ENCODE measurements at regions not wholly inside any gene's neighbourhood (a gene's known extent, or its start where the extent isn't known, plus 50 kb on each side); places are given as distances from the start of the nearest gene placed in this dataset.
"Not testable (repeated sequence)": the region's sequence is repeated elsewhere in the genome, so short reads cannot be mapped to it uniquely, and the experiment has no call there.

DNA sequence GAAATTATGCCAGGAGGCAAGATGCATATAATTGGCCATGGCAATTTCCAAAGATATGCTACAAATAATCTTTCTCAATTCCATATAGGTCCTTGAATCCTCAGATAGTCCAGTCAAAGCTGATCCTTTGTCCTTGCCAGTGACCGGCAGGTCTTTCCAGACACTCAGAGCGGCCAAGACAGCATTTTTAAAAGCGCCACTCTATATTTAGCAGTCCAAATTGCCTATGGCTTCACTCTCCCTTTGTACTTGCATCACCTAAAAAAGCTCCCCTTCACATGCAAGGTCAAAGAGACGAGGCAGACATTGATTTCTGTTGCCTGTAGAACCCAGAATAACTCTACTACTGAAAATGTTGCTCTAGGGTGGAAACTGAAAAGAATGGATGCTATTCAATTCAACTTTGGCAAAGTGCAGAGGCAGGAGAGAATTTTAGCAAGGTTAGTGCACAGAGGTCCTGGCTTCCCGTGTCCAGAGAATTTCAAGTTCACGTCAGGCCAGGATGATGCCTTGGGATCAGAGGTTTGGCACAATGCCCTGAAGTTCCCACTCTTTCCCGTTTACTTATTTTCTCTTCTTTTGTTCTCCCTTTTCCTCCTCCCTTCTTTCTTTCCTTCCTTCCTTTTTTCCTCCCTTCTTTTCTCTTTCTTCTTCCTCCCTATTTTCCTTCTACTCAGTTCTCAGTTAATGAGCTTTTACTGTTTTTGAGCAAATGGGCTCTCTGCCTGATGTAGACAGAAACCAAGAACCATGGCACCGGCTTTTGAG lies 108.5 kb downstream of the KCNK1 start:
- no peak for DNase-seq

GRCh38 chr1:233723387-233723786 lies 109.5 kb downstream of the KCNK1 start:
- DNase-seq = no peak

DNA sequence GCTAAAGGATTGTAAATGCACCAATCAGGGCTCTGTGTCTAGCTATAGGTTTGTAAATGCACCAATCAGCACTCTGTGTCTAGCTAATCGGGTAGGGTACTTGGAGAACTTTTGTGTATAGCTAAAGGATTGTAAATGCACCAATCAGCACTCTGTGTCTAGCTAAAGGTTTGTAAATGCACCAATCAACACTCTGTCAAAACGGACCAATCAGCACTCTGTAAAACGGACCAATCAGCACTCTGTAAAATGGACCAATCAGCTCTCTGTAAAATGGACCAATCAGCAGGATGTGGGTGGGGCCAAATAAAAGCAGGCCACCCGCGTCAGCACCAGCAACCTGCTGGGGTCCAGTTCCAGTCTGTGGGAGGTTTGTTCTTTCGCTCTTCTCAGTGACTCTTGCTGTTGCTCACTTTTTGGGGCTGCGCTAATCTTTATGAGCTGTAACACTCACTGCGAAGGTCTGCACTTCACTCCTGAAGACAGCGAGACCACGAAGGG lies 110.3 kb downstream of the KCNK1 start:
- not testable (repeated sequence) for DNase-seq

DNA sequence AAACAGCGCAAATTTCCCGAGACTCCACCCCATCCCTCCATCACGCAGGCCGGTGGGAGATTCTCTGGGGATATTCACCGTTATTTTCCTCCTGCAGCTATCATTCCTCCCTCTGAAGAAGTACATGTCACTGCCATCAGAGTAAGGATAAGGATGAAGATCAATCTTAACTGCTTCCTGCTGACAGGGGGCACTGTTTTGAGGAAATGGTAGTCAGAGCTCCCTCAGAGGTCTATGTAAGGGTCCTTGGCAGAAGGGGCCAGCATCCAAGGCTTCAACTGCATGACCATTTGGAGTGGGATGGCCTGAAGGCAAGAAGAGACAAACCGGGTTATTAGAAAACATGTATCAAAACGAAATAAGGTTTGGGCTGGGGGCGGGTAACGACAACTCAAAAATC lies 111.5 kb downstream of the KCNK1 start:
- DNase-seq = no peak

- DNase-seq = no peak
Observed at GRCh38 chr1:233728721-233729120, 114.8 kb downstream of the KCNK1 start.

DNA sequence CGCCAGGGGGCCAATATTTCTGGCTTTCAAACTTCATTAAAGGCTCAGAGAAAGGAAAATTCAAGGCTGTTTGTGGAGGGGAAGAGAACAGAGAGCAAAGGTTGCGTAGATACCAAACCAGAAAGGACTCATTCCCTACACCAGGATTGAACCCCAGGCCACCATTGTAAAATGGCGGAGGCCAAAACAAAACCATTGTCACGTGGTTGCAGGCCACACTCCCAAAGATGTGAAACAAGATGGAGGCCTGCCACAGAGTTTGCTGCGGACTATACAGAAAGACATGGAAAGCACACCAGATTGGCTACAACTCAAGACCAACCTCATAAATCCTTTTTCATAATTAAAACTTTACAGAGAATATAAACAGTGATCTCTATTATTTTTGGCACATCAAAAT lies 116.5 kb downstream of the KCNK1 start:
- DNase-seq = no peak

GRCh38 chr1:233730809-233731208 lies 116.9 kb downstream of the KCNK1 start:
- no peak for DNase-seq

GRCh38 chr1:233732206-233732605 lies 118.3 kb downstream of the KCNK1 start:
- DNase-seq = no peak

DNA sequence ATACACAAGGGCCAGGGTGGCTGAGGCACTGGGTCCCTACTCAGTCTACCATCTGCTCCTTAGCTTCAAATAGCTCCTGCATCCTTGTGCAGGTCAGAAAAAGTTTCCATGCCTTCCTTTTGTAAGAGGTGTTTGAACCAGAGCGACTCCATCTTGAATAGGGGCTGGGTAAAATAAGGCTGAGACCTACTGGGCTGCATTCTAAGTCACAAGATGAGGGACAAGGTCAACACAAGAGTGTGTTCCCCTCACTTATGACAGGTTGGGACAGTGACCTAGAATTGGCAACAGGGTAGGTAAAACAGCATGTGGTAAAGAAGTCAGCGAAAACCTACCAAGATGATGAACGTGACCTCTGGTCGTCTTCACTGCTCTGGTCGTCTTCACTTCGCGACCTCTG lies 120.5 kb downstream of the KCNK1 start:
- DNase-seq = no peak

- DNase-seq = no peak
Observed at GRCh38 chr1:233735331-233735730, 121.4 kb downstream of the KCNK1 start.

DNA sequence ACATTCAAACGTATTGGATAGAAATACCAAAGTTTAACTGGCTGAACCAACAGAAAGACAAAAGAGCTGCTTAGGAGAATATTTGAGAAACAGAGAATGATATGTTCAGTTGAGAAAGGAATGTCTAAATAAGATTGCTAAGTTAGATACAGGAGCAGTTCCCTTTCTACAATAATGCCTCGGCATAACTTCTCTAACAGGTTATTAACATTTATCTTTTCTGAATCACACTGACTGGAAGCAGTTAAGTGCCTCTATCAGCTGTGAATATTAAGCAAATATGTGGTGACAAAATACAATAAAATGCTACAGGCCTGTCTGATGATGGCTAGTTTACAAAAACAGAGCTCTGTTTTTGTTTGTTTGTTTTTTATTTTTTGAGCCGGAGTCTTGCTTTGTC lies 121.9 kb downstream of the KCNK1 start:
- no peak for DNase-seq

- no peak for DNase-seq
Observed at GRCh38 chr1:233737341-233737740, 123.4 kb downstream of the KCNK1 start.

GRCh38 chr1:233738396-233738795 lies 124.5 kb downstream of the KCNK1 start:
- no peak for DNase-seq

DNA sequence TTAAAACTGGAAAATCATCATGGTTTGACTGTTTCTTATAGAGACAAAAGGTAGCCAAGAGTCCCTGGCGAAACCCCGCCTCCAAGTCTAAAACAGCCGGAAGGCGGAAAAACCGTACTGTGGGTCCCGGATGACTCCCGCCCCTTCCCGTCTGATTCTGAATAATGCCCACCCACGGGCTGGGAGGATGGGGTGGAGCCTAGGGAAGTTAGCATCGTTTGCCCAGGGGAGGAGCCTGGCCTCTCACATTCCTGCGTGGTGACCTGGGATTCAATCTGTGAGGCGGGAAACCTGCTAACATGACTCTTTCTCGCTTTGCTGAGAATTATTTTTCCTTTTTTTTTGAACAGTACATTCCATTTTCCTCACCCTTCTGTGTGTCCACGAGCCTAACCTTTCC lies 124.9 kb downstream of the KCNK1 start:
- no peak for DNase-seq

- DNase-seq = no peak
Observed at GRCh38 chr1:233744779-233745513, 131.0 kb downstream of the KCNK1 start.

- no peak for DNase-seq
Observed at GRCh38 chr1:233750139-233750538, 136.2 kb downstream of the KCNK1 start.

DNA sequence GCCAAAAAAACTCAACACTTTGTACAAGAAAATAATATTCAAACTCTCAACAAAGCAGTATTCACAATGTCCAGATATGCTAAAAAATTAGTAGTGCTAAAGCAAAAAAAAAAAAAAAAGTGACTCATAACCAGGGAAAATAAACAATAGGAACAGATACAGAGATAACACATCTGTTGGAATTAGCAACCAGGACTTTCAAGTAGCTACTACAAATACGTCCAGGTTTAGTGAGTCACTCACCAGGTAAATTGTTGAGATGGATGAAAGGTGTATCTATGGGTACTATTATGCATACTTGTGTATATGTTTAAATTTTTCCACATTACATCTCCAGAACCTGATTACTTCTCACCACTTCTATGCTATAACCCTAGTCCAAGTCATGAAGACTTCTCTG lies 144.8 kb upstream of the SLC35F3 start:
- DNase-seq = no peak

- DNase-seq = not testable (repeated sequence)
Observed at GRCh38 chr1:233764304-233764703, 140.2 kb upstream of the SLC35F3 start.

GRCh38 chr1:233777566-233777965 lies 126.9 kb upstream of the SLC35F3 start:
- no peak for DNase-seq

DNA sequence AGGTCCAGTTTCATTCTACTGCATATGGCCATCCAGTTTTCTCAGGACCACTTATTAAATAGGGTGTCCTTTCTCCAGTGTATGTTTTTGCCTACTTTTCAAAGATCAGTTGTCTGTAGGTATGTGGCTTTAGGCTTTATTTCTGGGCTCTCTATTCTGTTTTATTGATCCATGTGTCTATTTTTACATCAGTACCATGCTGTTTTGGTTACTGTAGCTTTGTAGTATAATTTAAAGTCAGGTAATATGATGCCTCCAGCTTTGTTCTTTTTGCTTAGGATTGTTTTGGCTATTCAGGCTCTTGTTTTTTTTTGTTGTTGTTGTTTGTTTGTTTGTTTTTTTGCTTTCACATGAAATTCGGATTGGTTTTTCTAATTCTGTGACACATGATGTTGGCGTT lies 124.4 kb upstream of the SLC35F3 start:
- DNase-seq = no peak

DNA sequence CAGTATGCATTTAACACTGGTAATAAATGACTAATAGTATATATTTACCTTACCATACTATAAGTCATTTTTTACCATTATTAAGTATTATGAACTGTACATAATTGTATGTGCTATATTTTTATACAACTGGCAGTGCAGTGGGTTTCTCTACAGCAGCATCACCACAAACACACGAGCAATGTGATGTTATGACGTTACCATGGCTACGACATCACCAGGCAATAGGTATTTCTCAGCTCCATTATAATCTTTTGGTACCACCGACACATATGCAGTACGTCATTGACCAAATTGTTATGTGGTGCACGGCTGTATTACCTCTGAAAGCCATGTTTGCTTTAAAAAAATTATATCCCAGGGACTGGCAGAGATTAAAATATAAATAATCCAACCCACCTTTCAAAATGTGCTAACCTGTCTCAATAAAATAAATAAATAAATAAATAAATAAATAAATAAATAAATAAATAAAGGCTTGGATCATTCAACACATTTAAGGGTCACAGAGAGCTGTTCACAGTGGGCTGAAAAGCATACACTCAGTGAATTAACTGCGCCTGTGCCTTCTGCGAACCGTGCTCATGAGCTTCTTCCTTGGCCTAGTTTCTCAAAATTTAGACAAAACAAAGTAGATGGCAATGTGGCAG lies 121.4 kb upstream of the SLC35F3 start:
- no peak for DNase-seq

GRCh38 chr1:233787599-233787998 lies 116.9 kb upstream of the SLC35F3 start:
- no peak for DNase-seq

DNA sequence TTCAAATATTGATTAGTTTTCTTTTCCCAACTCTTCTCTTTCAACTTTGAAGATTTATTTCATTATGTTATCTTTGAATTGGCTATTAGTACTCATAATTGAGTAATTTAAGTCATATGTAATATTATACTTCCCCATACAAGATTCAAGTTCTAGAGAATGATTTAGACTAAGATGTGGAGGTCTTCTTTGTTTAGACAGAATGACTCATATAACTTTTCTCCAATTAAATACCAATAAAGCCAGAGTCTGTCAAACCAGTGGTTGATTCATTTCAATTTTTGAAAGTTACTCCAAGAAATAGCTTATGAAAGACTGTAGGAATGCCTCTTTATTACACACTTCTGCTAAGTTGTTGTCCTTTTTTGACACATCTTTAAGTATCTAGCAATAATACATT lies 115.8 kb upstream of the SLC35F3 start:
- no peak for DNase-seq

- no peak for DNase-seq
Observed at GRCh38 chr1:233790121-233790520, 114.4 kb upstream of the SLC35F3 start.
